ENCODE measurements at regions not wholly inside any gene's neighbourhood (a gene's known extent, or its start where the extent isn't known, plus 50 kb on each side); places are given as distances from the start of the nearest gene placed in this dataset.

DNA sequence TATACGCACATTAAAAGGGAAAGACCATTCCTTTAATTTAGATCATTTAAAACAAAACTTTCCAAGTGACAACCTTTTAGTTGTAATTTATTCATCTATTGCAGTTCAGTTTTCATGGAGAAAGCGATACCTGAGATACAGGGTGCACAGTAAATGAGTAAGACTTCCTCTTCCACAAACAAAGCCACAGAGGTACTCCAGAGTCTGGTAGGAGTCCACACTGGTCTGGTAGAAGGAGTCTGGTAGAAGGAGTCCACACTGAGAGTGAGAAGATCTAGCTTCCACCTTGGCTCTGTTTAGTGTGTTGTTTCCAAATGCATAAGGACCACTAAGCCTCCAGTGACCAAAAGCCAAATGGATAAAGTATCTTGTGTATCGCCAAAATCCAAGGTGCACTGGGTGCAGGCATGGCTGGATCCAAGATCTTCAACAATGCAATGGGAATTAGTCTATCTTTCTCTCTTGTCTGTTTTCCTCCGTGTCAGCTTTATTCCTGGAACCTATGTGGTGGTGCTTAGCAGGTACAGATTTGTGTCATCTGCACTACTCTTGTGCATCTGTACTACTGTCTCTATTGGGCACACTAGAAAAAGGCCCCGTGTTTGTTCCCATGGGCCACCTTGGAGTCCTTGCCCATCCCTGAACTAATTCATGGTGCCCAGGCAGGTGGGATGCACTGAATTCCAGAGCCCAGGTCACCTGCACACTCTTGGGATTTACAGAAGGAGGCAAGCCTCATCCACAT is 331.1 kb downstream of the BCL11B start:
- TF ChIP-seq HOXA7 (CRISPR knock-in tag; IDR thresholded peaks at IDR 0.05; ENCODE audit: borderline replicate concordance) = no peak
- no peak for TF ChIP-seq ZNF274 (IDR thresholded peaks at IDR 0.05; ENCODE audit: low read length)
- no peak for TF ChIP-seq ZNF274 (tag by site-specific recombination; IDR thresholded peaks at IDR 0.05; ENCODE audit: borderline replicate concordance)
- TF ChIP-seq CTCF (tag by site-specific recombination; IDR thresholded peaks at IDR 0.05) = no peak
- no peak for TF ChIP-seq ZNF830 (tag by site-specific recombination; IDR thresholded peaks at IDR 0.05; ENCODE audit: low read depth)
- TF ChIP-seq ZNF24 (tag by site-specific recombination; IDR thresholded peaks at IDR 0.05) = no peak
- no peak for TF ChIP-seq ZNF561 (tag by site-specific recombination; IDR thresholded peaks at IDR 0.05; ENCODE audit: borderline replicate concordance)
